Natural killer cell treated with Interleukin-12 subunit alpha and Interleukin-12 subunit beta and Interleukin-15 and Interleukin-18, amount 100 ng/mL, for 72 hours (primary cell): ENCODE measurements at regions not wholly inside any gene's neighbourhood (a gene's known extent, or its start where the extent isn't known, plus 50 kb on each side); places are given as distances from the start of the nearest gene placed in this dataset.

Source experiments
- ATAC-seq, 2 donors: fragments of 150-1000 bp; cut with Tn5 transposase in 1 of 2; sonication (Bioruptor Pico), chemical (Tn5 transposase) in 1 of 2; 2 replicates each; pipeline ENCODE4 v1.10.0; 2021
- DNase-seq: peaks from one replicate; pipeline ENCODE4 v3.0.0; 2022; ENCODE audit warnings: low spot score
- H3K27ac Mint-ChIP-seq, 2 donors: 1 replicate in 1 of 2; 2 replicates in 1 of 2; pipeline ENCODE4 v1.8.0; 2022; ENCODE audit warnings: mixed read lengths in 2 of 2, mild to moderate bottlenecking in 1 of 2, moderate library complexity in 1 of 2
- H3K27me3 Mint-ChIP-seq, 2 donors: 1 replicate in 1 of 2; 2 replicates in 1 of 2; pipeline ENCODE4 v1.8.0; 2022; ENCODE audit warnings: mixed read lengths in 2 of 2
- H3K36me3 Mint-ChIP-seq: one replicate; pipeline ENCODE4 v1.8.0; 2022; ENCODE audit warnings: mixed read lengths
- H3K4me1 Mint-ChIP-seq, 2 donors: 1 replicate in 1 of 2; 2 replicates in 1 of 2; pipeline ENCODE4 v1.8.0; 2022; ENCODE audit warnings: low read depth in 2 of 2, mixed read lengths in 2 of 2, mild to moderate bottlenecking in 1 of 2
- H3K4me3 Mint-ChIP-seq: one replicate; pipeline ENCODE4 v1.8.0; 2022; ENCODE audit warnings: mixed read lengths
- H3K9me3 Mint-ChIP-seq: 2 replicates; pipeline ENCODE4 v1.8.0; 2022; ENCODE audit warnings: mixed read lengths

DNA sequence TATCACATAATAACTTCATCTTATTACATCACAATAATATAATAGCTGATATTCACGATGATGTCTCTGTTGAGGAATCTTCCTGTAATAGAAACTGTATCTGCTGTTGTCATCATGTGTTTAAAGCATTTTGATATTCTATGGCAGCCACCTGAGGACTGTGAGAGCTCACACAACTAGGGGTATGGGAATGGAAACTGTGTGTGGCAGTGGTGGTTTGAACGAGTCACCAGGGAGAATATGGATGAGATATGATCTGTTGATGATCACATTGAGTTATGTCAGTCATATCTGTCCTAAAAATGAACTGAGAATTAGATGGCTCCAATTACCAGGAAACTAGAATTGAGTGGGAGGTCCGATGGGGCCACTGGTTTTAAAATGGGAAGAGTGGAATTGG is 169.6 kb downstream of the MID1IP1 start:
- ATAC-seq (no peak), DNase-seq (no peak)
- Mint-ChIP-seq H3K4me3 (no peak overlapping the region), H3K4me1 (no peaks in the 10 kb centered on the region), H3K27ac (no peak overlapping the region), H3K36me3 (no peaks in the 10 kb centered on the region), H3K9me3 (no peaks in the 10 kb centered on the region), H3K27me3 (peaks cover 12 to 15% of the 10 kb centered on the region in 2 donors)

DNA sequence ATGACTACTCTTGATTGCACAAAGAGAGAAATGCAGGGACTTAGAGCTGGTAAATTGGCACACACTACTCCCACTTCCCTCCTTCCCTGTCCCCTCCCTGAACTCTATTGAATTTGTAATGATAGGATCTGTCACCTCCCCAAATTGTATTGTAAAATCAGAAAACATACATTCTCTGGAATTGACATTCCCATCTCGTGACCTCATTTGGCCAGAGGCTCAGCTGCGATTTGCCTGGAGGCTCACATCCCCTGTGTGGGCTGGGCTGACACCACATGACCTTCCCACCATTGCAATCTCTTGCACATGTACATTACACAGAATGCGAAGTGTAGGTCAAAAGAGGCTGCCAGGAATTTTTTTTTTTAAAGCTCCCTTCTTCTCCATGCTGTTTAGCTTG is 172.1 kb downstream of the MID1IP1 start:
- no peak for ATAC-seq
- Mint-ChIP-seq H3K9me3 (no peaks in the 10 kb centered on the region), H3K4me3 (no peak overlapping the region), H3K27me3 (peaks cover 0 to 11% of the 10 kb centered on the region in 2 donors), H3K36me3 (no peaks in the 10 kb centered on the region), H3K27ac (no peak overlapping the region), H3K4me1 (no peaks in the 10 kb centered on the region)
- DNase-seq = no peak

DNA sequence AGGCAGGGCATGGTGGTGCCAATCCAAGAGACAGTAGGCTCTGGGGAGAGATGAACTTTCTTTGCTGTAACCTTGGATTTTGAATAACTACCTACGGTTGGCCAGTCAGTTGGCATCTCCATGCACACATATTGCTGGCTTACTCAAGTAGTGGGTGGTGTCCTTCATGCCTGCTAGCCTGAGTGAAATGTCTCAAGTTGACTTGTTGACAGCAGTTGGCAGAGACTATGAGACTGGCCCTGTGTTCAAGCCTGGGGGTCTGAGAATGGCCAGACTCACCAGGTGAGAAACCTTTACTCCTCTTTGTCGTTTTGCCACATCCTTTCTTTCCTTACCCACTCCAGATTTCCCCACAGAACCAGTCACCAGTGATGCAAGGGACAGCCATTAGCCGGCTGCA is 173.3 kb downstream of the MID1IP1 start:
- no peak overlapping the region for H3K4me3 Mint-ChIP-seq
- DNase-seq (no peak), ATAC-seq (no peak)
- H3K27ac Mint-ChIP-seq = no peak overlapping the region
- H3K9me3 Mint-ChIP-seq = no peaks in the 10 kb centered on the region
- H3K4me1 Mint-ChIP-seq = no peaks in the 10 kb centered on the region
- no peaks in the 10 kb centered on the region for H3K36me3 Mint-ChIP-seq
- H3K27me3 Mint-ChIP-seq = peaks cover 0 to 11% of the 10 kb centered on the region in 2 donors

DNA sequence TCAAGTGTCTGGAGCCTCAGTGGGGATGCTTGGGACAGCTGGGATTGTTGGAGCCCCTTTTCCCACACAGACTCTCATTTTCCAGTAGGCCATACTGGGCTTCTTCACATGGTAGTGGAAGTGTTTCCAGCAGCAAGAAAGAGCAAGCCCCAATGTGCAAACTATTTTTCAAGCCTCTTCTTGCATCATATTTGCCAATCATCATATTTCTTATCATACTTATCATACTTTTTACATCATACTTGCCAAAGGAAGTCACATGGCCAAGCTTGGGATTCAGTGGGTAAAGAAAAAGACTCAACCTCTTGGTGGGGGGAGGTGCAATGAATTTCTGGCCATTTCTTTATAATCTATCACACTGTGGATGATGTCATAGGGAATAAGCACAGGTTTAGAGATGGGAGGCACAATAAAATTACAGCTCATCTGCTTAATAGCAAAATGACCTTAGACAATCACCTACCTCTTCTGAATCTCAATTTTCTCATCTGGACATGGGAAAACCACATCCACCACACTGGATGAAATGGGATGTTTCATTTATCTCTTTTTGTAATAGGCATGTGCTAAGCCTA is 174.2 kb downstream of the MID1IP1 start:
- H3K36me3 Mint-ChIP-seq = no peaks in the 10 kb centered on the region
- H3K4me1 Mint-ChIP-seq = no peaks in the 10 kb centered on the region
- no peak overlapping the region for H3K4me3 Mint-ChIP-seq
- ATAC-seq = no peak
- no peaks in the 10 kb centered on the region for H3K9me3 Mint-ChIP-seq
- no peak for DNase-seq
- peaks cover 0 to 9% of the 10 kb centered on the region in 2 donors for H3K27me3 Mint-ChIP-seq
- no peak overlapping the region for H3K27ac Mint-ChIP-seq

DNA sequence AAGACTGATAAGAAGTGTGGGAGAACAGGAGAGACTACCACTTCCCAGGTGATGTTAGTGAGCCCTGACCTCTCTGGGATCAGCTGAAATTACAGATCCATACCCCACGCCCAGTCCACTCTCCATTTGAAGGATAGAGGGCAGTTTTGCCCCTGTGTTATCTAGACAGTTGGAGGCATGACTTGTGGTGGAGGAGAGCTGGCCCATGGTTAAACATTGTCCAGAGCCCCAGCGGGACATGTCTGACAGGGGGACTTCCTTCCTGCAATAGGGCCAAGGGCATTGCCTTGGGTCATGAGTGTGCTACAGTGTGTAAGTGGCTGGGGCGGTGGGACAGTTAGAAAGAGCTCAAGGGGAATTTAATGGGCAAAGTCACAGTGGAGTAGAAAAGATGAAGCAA is 181.1 kb downstream of the MID1IP1 start:
- peaks cover 0 to 12% of the 10 kb centered on the region in 2 donors for H3K27me3 Mint-ChIP-seq
- ATAC-seq = no peak

DNA sequence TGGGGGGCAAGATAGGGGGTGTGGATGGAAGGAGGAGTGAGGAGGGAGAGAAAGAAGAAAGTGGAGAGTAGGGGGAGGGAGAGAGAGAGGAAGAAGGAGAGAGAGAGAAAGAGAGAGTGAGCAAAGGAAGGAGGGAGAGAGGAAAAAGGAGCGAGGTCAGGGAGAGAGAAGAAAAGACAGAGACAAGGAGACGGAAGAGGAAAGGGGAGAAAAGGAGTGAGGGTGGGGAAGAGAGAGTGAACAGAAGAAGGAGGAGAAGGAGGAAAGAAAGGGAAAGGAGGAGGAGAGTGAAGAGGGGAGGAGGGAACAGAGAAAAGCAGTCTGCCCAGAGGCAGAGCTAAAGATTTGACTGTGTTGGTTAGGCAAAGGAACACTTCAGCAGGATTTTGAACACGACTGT is 181.6 kb downstream of the MID1IP1 start:
- no peak overlapping the region for H3K27ac Mint-ChIP-seq
- no peak overlapping the region for H3K4me3 Mint-ChIP-seq
- no peak for ATAC-seq
- no peaks in the 10 kb centered on the region for H3K9me3 Mint-ChIP-seq
- H3K4me1 Mint-ChIP-seq = no peaks in the 10 kb centered on the region
- H3K36me3 Mint-ChIP-seq = no peaks in the 10 kb centered on the region
- H3K27me3 Mint-ChIP-seq = peaks cover 0 to 14% of the 10 kb centered on the region in 2 donors
- DNase-seq = no peak

More for the DNA sequence above, 181.1 kb downstream of the MID1IP1 start:
- no peak for DNase-seq
- Mint-ChIP-seq H3K36me3 (no peaks in the 10 kb centered on the region), H3K4me3 (no peak overlapping the region), H3K4me1 (no peaks in the 10 kb centered on the region), H3K27ac (no peak overlapping the region), H3K9me3 (no peaks in the 10 kb centered on the region)

DNA sequence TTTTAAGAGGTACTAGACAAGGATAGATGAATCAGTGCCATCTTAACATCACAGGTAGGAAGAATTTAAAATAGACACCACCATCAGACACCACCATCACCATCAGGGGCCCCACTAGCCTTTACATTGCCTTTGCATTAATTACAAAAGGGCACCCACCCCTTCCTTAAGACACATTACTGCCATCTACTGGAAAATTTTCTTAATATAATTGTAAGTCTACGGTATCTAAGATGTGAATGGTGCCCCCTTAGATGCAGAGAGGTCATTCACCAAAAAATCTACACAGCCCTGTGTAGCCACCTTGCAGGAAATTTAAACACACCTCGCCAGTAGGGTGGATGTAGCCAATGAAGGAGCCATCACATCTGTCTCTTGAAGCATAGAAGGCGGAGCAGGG is 184.1 kb downstream of the MID1IP1 start:
- Mint-ChIP-seq H3K27ac (no peak overlapping the region), H3K4me1 (no peaks in the 10 kb centered on the region), H3K9me3 (no peaks in the 10 kb centered on the region), H3K27me3 (peaks cover 0 to 14% of the 10 kb centered on the region in 2 donors), H3K4me3 (no peak overlapping the region), H3K36me3 (no peaks in the 10 kb centered on the region)
- ATAC-seq (no peak), DNase-seq (no peak)

DNA sequence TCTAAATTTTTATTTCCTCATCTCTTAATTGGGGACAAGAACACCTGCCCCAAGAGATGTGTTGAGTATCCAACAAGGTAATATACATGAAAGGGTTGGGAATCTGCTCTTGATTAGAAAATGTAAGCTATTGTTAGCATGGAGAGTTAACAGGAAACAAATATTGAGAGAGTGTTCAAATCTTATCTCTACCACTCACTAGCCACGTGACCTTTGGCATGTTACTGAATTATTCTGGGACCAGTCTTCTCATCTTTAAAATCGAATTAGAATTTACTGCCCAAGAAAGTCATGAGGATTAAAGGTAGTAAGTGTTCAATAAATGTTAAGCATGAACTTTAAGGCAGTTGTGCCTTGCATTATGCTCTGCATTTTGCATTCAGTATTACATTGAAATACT is 184.7 kb downstream of the MID1IP1 start:
- Mint-ChIP-seq H3K27me3 (peaks cover 0 to 14% of the 10 kb centered on the region in 2 donors), H3K4me1 (no peaks in the 10 kb centered on the region), H3K27ac (no peak overlapping the region), H3K9me3 (no peaks in the 10 kb centered on the region), H3K36me3 (no peaks in the 10 kb centered on the region), H3K4me3 (no peak overlapping the region)
- no peak for ATAC-seq
- no peak for DNase-seq

DNA sequence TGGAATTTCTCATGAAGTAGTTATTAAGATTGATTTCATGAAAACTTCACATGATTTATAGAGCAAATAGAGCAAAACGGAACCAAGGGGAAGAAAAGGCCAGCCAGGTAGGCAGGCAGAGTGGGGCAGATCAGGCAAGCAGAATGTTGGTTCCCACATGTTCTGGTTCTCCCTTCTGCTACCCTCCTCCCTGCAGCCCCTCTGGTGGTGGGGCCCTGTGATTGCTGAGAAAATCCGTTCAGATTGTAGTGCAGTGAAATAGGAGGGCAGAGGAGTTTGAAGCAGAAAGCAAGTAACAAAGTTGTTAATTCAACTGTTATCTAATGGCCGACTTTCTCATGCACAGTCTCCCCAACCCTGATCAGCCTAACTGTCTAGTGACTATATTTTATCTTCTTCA is 185.3 kb downstream of the MID1IP1 start:
- ATAC-seq (no peak), DNase-seq (no peak)
- peaks cover 0 to 14% of the 10 kb centered on the region in 2 donors for H3K27me3 Mint-ChIP-seq
- H3K9me3 Mint-ChIP-seq = no peaks in the 10 kb centered on the region
- H3K36me3 Mint-ChIP-seq = no peaks in the 10 kb centered on the region
- no peaks in the 10 kb centered on the region for H3K4me1 Mint-ChIP-seq
- H3K4me3 Mint-ChIP-seq = no peak overlapping the region
- H3K27ac Mint-ChIP-seq = no peak overlapping the region

DNA sequence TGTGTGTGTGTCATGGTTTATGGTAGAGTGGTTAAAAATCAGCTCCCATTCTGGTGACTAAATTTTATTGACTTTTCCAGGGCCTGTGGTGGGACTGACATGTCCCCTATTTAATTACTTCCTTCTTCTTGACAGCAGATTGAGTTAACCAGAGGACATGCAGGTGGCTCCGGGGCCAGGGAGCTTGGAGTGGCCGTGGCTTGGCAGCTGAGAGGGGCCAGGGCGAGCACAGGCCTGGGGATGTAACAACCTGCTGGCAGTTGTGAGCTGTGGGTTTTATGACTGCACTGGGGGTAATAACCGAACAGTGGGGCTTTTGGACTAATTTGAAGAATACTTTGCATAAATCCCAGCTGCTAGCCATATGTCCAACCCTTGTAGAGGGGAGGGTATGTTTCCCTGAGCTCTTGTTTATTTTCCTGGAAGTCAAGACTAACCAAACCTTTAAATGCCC is 186.0 kb downstream of the MID1IP1 start:
- no peaks in the 10 kb centered on the region for H3K4me1 Mint-ChIP-seq
- no peaks in the 10 kb centered on the region for H3K9me3 Mint-ChIP-seq
- H3K27ac Mint-ChIP-seq = no peak overlapping the region
- ATAC-seq (no peak), DNase-seq (no peak)
- no peak overlapping the region for H3K4me3 Mint-ChIP-seq
- H3K27me3 Mint-ChIP-seq = peaks cover 0 to 13% of the 10 kb centered on the region in 2 donors
- no peaks in the 10 kb centered on the region for H3K36me3 Mint-ChIP-seq

DNA sequence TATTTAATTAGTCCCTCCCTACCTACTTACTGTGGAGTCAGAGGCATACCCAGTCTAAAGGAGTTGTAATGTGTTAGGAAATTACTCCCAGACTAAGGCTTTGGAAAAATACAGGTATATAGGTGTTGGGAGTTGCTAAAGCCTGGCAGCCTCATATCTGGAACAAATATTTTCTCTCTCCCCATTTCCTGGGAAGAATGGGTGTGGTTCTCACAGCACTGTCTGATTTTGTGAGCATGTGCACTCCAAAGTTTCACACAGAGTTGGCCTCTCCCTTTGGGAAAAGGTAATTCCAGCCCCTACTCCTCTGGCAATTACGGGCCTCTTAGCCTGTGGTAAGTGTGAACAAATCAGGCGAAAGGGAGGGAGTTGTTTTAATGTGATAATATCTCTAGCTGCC is 187.0 kb downstream of the MID1IP1 start:
- ATAC-seq (no peak), DNase-seq (no peak)
- no peaks in the 10 kb centered on the region for H3K36me3 Mint-ChIP-seq
- no peaks in the 10 kb centered on the region for H3K9me3 Mint-ChIP-seq
- H3K27ac Mint-ChIP-seq = no peak overlapping the region
- peaks cover 0 to 6% of the 10 kb centered on the region in 2 donors for H3K27me3 Mint-ChIP-seq
- no peak overlapping the region for H3K4me3 Mint-ChIP-seq
- no peaks in the 10 kb centered on the region for H3K4me1 Mint-ChIP-seq

DNA sequence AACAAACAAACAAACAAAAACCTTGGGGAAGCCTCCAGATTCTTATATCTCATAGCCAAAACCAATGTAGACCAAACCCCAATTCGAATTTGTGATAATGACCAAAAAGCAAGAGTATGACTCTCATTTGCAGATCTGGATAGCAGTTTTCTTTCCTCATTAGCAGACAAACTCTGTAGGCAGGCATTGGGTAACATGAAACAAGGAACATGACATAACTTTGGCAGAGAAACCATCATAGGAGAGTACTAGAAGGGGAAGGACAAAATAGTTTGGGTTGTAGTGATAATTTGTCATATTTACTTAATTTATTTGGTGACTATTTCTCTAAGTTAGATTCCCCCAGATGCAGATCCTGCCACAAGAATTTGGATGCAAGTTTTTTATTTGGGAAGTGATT is 187.8 kb downstream of the MID1IP1 start:
- no peaks in the 10 kb centered on the region for H3K4me1 Mint-ChIP-seq
- H3K27me3 Mint-ChIP-seq = peaks cover 0 to 6% of the 10 kb centered on the region in 2 donors
- H3K27ac Mint-ChIP-seq = no peak overlapping the region
- H3K4me3 Mint-ChIP-seq = no peak overlapping the region
- ATAC-seq = no peak
- H3K36me3 Mint-ChIP-seq = no peaks in the 10 kb centered on the region
- no peaks in the 10 kb centered on the region for H3K9me3 Mint-ChIP-seq
- DNase-seq = no peak

DNA sequence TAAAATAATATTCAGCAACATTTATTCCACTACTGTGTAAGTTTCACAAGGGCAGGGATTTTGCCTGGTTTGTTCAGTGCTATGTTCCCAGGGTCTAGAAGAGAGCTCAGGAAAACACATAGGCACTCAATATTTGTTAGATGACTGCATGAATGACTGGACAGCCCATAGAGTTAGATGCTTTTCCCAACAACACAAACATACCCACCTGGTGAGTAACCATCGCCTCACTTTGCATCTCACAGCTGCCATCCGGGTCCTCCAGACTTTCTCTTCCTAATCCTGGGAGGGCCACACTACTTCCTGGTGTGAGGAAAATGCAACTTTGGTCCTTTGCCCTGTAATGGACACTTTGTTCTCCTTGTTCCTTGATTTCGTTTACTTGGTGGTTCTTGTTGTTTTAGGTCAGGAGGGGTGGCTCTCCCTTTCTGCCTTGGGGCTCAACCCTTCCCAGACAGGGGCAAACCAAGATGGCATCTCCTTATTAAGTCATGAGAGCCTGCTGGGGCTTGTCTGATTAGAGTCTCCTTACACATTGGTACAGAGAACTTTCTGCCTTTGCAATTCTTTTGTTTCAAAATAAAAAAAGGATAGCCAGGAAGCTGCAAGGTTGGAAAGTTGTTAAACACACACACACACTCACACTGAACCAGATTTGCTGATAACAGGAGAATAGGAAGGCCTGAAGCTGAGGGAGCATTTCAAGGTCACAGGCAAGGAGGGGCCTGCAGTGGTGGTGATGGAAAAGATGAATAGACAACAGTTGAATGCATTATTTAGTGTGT is 190.6 kb downstream of the MID1IP1 start:
- ATAC-seq (no peak), DNase-seq (no peak)
- H3K27me3 Mint-ChIP-seq = peaks cover 0 to 10% of the 10 kb centered on the region in 2 donors
- H3K4me1 Mint-ChIP-seq = no peaks in the 10 kb centered on the region
- no peaks in the 10 kb centered on the region for H3K9me3 Mint-ChIP-seq
- no peak overlapping the region for H3K27ac Mint-ChIP-seq
- no peaks in the 10 kb centered on the region for H3K36me3 Mint-ChIP-seq
- no peak overlapping the region for H3K4me3 Mint-ChIP-seq

DNA sequence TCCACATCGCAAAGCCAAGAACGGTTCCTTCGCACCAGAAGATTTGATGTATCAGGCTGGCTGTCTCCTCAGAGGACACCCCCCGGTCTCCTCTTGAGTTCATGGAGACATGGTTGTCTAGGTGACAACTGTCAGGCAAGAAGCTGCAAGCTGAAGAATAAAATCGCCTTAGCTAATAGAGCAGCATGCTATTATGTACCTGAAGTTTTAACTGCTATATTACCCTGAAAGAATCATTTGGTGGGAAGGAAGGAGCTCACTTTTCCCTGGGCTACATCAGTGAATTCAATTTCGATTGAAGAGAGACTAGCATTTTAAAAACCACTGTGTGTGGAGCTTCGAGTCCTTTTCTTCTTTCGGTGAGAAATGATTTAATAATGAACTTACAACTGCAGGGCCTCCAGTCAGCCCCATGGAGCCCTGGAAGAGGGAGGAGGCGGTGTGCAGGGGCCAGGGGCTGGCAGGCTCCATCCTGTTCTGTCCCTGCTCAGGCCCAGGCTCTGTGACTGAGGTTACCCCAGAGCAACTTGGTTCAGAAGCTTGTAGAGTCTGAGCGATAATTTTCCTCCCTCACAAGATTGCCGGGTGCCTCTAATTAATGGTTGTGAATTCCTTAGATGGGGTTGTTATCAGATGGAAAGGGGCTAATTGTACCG is 191.3 kb downstream of the MID1IP1 start:
- no peaks in the 10 kb centered on the region for H3K4me1 Mint-ChIP-seq
- H3K27me3 Mint-ChIP-seq = peaks cover 0 to 12% of the 10 kb centered on the region in 2 donors
- no peaks in the 10 kb centered on the region for H3K9me3 Mint-ChIP-seq
- DNase-seq (no peak), ATAC-seq (no peak)
- H3K4me3 Mint-ChIP-seq = no peak overlapping the region
- no peak overlapping the region for H3K27ac Mint-ChIP-seq
- H3K36me3 Mint-ChIP-seq = no peaks in the 10 kb centered on the region
